ENCODE measurements at regions not wholly inside any gene's neighbourhood (a gene's known extent, or its start where the extent isn't known, plus 50 kb on each side); places are given as distances from the start of the nearest gene placed in this dataset.
"Not testable (repeated sequence)": the region's sequence is repeated elsewhere in the genome, so short reads cannot be mapped to it uniquely, and the experiment has no call there.

DNA sequence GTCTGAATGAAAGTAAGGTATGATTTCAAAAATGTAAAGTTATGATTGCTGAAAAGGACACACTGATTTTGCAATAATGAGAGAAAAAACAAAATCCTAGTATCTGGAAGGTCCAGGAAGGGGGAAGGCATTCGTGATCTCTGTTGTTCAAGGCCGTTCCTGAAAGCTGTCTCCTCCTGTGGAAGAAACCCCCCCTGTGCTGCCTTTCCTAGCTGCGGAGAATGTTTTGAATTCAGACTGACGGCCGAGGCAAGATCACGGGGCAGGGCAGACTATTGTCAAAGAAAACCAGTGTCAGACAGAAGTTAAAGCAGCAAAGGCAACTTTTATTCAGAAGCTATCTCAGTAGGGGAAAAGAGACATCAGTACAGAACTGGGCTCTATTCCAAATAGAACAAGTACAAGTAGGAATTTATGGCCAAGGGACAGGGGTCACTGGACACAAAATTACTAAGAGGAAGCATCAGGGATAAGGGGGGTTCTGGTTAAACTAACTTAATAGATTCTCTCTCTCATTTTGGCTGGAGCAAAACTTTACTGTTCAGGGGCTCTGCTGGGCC, 61.9 kb upstream of the IGFBPL1 start:
- Histone ChIP-seq H3K9me3 (ENCODE audit: low read length) (no peaks in the 10 kb centered on the region), H3K9me2 (replicated peaks; ENCODE audit: low read length) (no peaks in the 10 kb centered on the region), H3K27ac (ENCODE audit: low read length) (no peak overlapping the region), H2AFZ (ENCODE audit: low read length) (no peak overlapping the region), H3K4me1 (ENCODE audit: insufficient read depth, low read length) (no peaks in the 10 kb centered on the region), H3K36me3 (ENCODE audit: low read depth, low read length) (no peaks in the 10 kb centered on the region), H3K4me3 (ENCODE audit: low read length) (no peak overlapping the region), H3K9ac (ENCODE audit: low read length) (no peak overlapping the region), H3K27me3 (ENCODE audit: low read length) (no peaks in the 10 kb centered on the region), H4K20me1 (ENCODE audit: low read length) (no peaks in the 10 kb centered on the region), H3F3A (ENCODE audit: low read length, unreplicated experiment) (no peaks in the 10 kb centered on the region), H3K4me2 (ENCODE audit: low read length) (no peak overlapping the region), H3K79me2 (ENCODE audit: low read length) (no peaks in the 10 kb centered on the region)
- no peak for DNase-seq
- intact Hi-C loops (cut with micrococcal nuclease): no loop called here
- POLR2A ChIA-PET (ENCODE audit: unreplicated experiment): no interaction called here
- CTCF ChIA-PET: no interaction called here
- no peak for ATAC-seq
- TF ChIP-seq EZH2 (IDR thresholded peaks at IDR 0.05; ENCODE audit: low read length, unreplicated experiment) (no peak), EZH2phosphoT487 (IDR thresholded peaks at IDR 0.05; ENCODE audit: borderline replicate concordance, low read length) (no peak)
- TF ChIP-seq, protein P1, sequence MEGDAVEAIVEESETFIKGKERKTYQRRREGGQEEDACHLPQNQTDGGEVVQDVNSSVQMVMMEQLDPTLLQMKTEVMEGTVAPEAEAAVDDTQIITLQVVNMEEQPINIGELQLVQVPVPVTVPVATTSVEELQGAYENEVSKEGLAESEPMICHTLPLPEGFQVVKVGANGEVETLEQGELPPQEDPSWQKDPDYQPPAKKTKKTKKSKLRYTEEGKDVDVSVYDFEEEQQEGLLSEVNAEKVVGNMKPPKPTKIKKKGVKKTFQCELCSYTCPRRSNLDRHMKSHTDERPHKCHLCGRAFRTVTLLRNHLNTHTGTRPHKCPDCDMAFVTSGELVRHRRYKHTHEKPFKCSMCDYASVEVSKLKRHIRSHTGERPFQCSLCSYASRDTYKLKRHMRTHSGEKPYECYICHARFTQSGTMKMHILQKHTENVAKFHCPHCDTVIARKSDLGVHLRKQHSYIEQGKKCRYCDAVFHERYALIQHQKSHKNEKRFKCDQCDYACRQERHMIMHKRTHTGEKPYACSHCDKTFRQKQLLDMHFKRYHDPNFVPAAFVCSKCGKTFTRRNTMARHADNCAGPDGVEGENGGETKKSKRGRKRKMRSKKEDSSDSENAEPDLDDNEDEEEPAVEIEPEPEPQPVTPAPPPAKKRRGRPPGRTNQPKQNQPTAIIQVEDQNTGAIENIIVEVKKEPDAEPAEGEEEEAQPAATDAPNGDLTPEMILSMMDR (conservative IDR thresholded peaks at IDR 0.05; ENCODE audit: low read depth, low read length): no peak
- BruUV-seq (replicated peaks): no TSS peak

DNA sequence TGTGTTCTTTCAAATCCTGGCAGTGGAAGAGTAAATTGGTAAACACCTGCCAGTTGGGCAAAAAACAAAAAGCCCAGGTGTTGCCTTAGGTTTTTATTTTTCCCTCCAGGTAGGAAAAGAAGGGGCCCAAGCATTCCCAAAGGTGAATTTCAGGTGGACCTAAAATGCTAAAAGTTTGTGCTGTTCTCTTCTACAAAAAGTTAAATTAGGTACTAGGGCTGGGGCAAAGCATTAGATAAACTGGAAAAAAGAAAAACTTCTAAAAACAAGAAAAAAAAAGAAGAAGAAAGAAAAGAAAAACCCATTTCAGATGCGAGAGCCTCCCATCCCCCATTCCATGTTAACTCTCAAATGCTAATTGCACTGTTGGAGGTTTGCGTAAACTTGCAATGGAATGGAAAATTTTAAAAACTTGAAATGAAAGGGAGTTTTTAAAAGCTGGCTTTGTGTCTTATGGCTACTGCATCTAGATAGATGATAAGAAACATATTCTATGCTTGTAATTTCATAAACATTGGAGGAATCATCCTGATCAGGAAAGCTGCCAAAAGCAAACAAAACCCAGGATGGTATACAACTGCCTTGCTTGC, 59.9 kb upstream of the IGFBPL1 start:
- H3K9me2 ChIP-seq (replicated peaks; ENCODE audit: low read length); intact Hi-C loops (cut with micrococcal nuclease); BruUV-seq (replicated peaks); H3F3A ChIP-seq (ENCODE audit: low read length, unreplicated experiment); H3K9me3 ChIP-seq (ENCODE audit: low read length); H3K79me2 ChIP-seq (ENCODE audit: low read length); DNase-seq; H3K27me3 ChIP-seq (ENCODE audit: low read length); H2AFZ ChIP-seq (ENCODE audit: low read length); CTCF ChIA-PET; H3K9ac ChIP-seq (ENCODE audit: low read length); H3K27ac ChIP-seq (ENCODE audit: low read length); POLR2A ChIA-PET (ENCODE audit: unreplicated experiment); H3K4me1 ChIP-seq (ENCODE audit: insufficient read depth, low read length); H3K4me2 ChIP-seq (ENCODE audit: low read length); H3K4me3 ChIP-seq (ENCODE audit: low read length); H4K20me1 ChIP-seq (ENCODE audit: low read length); H3K36me3 ChIP-seq (ENCODE audit: low read depth, low read length); ATAC-seq: not testable (repeated sequence)

DNA sequence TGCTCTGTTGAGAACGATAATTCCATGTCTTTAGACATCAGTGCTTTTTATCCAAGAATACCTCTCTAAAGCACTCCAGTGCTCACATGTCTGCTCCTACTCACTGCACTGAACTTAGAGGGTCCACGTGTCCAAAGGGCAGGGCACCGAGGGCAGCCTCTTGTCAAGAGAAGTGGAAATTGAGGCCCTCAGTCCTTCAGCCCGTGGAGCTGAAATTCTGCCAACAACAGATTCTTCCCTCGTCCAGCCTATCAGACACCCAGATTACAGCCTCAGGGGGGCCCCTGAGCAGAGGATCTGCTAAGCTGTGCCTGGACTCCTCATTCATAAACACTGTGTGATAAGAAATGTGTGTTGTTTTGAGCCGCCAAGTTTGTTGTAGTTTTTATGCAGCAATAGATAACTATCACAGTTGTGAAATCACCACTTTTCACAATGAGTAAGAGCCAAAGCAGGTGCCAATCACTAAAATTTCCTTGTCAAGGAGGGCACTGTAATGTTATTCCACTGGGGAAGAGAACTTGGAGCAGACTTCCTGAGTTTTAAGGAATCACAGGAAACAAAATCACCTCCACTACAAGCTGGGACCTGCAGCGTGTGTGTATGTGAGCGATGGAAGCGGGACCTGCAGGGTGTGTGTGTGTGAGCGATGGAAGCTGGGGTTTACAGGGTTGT, 58.8 kb upstream of the IGFBPL1 start:
- no peak overlapping the region for H3K4me3 ChIP-seq (ENCODE audit: low read length)
- ATAC-seq (no peak), DNase-seq (peak; percentile 3)
- no peaks in the 10 kb centered on the region for H3F3A ChIP-seq (ENCODE audit: low read length, unreplicated experiment)
- H3K79me2 ChIP-seq (ENCODE audit: low read length): no peaks in the 10 kb centered on the region
- H4K20me1 ChIP-seq (ENCODE audit: low read length): no peaks in the 10 kb centered on the region
- no peak overlapping the region for H2AFZ ChIP-seq (ENCODE audit: low read length)
- H3K9me3 ChIP-seq (ENCODE audit: low read length): no peaks in the 10 kb centered on the region
- intact Hi-C loops (cut with micrococcal nuclease): no loop called here
- TF ChIP-seq EZH2 (IDR thresholded peaks at IDR 0.05; ENCODE audit: low read length, unreplicated experiment): no peak
- TF ChIP-seq EZH2phosphoT487 (IDR thresholded peaks at IDR 0.05; ENCODE audit: borderline replicate concordance, low read length): no peak
- TF ChIP-seq, protein P1 (conservative IDR thresholded peaks at IDR 0.05; ENCODE audit: low read depth, low read length): no peak
- no TSS peak for BruUV-seq (replicated peaks)
- ChIA-PET CTCF (no interaction called here), POLR2A (ENCODE audit: unreplicated experiment) (no interaction called here)
- H3K9ac ChIP-seq (ENCODE audit: low read length): no peak overlapping the region
- no peaks in the 10 kb centered on the region for H3K9me2 ChIP-seq (replicated peaks; ENCODE audit: low read length)
- no peak overlapping the region for H3K4me2 ChIP-seq (ENCODE audit: low read length)
- no peak overlapping the region for H3K27ac ChIP-seq (ENCODE audit: low read length)
- no peaks in the 10 kb centered on the region for H3K27me3 ChIP-seq (ENCODE audit: low read length)
- no peaks in the 10 kb centered on the region for H3K36me3 ChIP-seq (ENCODE audit: low read depth, low read length)
- no peaks in the 10 kb centered on the region for H3K4me1 ChIP-seq (ENCODE audit: insufficient read depth, low read length)
